HG02884 (cell line): ENCODE measurements at regions not wholly inside any gene's neighbourhood (a gene's known extent, or its start where the extent isn't known, plus 50 kb on each side); places are given as distances from the start of the nearest gene placed in this dataset.

Experiments used
- ATAC-seq: cut with Tn5 transposase; IDR thresholded peaks from one replicate; pipeline ENCODE4 v1.9.1; 2021; ENCODE audit warnings: mild to moderate bottlenecking, moderate library complexity; ENCODE audit not compliant: unreplicated experiment

DNA sequence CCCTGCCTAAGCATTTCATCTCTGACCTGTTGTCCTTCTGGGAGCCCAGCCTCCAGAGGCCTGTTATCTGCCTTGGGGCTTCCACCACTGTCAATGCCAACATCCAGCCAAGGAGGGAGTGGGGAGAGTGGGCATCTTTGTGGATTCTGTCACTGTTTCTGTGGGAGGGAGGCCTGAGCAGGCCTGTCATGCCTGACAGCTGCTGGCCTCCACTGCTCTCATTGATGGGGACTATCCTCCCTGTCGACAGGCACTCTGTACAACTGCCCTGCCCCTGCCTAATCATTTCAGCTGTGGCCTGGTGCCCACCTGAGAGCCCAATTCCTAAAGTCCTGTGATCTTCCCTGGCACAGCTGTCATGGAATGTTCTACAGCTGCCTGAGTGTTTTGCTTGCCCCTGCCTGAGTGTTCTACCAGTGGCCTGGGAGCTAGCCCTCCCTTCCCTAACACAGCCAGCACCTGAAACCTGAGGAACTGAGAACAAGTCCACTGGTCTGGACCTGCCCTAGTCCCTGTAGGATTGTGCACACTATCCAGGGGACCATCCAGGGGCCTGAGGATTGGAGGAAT, 145.3 kb downstream of the FAM83B start:
- no peak for ATAC-seq

DNA sequence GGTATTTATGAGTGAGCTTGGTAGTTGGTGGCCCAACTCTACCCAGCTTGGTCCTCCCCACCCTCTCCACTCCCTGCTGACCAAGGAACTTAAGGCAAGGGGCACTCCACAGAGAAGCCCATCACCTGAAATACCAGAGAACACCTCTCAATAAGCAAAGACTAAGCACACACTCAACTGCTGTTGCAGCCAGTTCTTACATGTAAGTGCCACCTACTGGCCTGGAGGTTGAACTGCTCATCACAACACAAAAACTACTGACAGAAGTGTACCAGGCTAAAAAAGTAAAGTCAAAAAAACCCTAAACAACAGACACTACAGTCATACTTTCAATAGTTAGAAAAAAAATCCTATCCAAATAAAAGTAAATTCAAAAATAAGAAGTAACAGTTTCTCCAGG, 146.2 kb downstream of the FAM83B start:
- ATAC-seq: peak; percentile 65

DNA sequence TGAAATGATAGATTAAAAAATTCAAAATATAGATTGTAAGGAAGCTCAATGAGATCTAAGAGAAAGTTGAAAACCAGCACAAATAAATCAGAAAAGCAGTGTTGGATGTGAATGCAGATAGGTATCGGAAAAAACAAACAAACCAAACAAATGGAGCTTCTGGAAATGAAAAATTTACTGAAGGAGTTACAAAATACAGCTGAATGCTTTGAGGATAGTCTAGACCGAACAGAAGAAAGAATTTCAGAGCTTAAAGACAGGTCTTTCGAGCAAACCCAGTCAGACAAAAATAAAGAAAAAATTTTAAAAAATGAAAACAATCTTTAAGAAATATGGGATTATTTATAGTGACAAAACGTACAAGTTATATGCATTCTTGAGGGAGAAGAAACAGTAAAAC, 146.7 kb downstream of the FAM83B start:
- ATAC-seq: no peak

DNA sequence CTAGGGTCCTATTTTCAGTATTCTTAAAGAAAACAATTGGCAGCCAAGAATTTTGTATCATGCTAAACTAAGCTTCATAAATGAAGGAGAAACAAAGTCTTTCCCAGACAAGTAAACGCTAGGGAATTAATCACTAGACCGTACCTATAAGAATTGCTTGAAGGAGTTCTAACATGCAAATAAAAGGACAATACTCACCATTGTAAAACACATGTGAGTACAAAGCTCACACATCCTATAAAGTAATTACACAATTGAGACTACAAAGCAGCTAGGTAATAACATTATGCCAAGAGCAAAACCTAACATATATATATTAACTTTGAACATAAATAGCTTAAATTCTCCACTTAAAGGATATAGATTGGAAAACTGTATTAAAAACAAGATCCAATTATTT, 147.4 kb downstream of the FAM83B start:
- ATAC-seq: no peak

DNA sequence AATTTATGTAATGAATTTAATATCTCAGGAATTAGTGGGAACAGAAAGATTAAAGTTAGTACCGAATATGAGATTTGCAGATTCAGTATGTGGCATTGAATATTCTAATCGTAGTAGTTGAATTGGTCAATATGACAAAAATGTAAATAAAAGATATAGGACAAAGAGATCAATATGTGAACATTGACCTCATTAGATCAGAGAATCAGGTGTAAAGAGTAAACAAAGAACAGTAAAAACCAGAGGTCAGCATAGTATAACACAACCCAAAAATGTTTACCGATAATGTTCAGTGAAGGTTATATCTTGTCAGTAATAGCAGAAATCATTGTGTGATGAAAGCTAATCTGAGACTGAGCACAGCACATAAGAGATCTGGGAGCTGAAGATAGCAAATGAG, 152.0 kb downstream of the FAM83B start:
- no peak for ATAC-seq

DNA sequence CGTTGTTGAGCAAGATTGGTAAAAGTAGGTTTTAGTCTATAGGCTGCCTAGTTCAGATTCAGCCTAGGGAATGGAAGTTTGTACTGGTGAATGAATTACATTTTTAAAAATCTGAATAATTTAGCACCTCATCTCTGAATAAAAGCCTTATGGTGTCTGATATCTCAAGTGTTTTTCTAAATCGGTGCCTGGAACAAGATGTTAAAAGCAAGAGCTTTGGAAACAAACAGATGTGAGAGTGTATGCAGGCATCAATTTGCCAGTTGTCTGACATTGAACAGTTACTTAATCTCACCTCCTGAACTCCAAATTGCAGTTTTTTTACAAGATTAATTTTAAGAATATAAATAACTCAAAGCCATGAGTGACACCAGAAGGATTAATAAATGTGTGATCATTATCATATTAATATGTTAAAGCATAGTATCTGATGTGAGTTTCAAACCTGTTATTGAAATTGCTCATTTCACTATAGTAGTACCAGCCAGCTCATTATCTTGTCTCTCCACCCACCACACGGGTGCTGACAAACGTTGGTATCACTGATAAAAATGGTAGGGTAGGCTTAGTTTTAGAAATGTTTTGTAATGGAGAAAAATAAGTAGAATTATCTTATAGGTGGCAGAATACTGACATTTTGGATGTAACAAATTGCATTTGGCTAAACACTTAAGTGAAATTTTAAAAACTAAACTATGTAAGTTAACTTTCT, 157.3 kb downstream of the FAM83B start:
- no peak for ATAC-seq

DNA sequence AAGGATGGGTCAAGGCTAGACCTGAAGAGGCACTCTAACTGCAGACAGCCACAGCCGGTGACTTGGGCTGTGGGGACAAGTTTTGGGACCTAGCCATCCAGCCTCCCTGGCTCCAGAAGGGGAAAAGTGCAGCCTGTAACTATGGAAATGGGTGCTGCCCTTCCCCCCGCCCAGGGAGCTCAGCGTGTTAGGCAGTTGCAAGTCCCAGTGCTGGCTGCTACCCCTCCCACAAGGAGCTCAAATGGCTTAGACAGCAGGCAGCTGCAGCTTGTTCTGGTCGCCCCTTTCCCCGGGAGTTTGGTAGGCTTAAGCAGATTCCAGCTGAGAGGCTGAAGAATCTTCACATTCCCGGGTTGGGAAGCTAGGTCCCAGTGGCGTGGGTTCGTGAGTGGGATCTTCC, 162.6 kb downstream of the FAM83B start:
- ATAC-seq: no peak

DNA sequence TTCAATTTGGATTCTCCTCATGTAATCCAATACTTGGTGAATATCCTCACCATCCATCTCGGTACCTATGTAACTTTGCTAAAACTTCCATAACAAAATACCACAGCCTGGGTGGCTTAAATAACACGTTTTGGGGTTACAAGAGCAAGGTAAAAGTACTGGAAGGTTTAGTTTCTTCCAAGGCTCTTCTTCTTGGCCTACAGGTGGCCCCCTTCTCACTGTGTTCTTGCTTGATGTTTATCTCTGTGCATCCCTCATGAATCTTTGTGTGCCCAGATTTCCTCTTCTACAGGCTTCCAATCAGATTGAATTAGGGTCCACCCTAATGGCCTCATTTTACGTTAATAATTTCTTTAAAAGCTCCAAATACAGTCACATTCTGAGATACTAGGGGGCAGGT, 163.3 kb upstream of the HCRTR2 start:
- no peak for ATAC-seq

DNA sequence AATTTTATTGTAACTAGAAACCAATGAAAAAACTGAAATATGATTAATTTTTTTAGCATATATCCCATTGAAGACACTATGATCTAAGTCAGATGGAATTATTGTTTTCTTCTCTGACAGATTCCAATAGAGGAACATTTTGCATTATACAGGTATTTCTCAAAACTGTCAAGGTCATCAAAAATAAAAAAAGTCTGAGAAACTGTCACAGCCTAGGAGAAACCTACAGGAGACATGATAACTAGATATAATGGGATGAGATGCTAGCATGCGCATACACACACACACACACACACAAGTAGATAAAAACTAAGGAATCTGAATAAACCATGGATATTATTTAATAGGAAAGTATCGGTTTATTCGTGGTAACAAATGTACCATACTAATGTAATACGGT, 161.9 kb upstream of the HCRTR2 start:
- ATAC-seq: no peak

DNA sequence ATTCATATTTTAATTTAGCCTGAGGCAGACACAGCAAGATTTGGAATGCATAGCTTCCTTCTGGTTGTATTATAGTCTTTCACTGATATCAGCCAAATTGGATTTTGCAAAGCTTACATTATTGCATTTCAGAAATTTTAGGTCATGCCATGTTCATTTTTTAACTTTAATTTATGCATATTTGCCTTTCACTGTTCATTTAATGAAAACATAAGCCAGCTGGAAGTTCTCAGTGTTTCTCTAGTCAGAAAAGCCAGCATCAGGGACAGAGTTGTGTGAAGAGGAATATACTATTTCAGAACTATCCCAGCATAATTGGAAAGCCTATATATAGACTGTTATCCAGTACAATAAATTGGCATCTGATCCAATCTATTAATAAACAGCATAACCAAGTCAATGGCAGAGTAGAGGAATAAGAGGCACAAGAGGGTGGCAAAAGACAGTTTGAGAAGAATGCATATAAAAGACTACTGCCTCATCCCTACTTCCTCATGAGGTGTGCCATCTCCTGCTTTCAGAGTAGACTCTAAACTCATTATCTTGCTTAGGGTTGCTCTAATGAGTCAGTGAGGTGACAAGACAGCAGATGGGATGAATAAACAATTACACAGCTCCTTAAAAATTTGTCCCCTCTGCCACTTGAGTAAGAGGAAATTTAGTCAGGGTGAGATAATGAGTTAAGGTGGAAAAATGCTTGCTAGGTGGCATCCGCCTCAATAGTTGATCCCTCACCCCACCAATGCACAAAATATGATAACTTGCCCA, 159.8 kb upstream of the HCRTR2 start:
- no peak for ATAC-seq

DNA sequence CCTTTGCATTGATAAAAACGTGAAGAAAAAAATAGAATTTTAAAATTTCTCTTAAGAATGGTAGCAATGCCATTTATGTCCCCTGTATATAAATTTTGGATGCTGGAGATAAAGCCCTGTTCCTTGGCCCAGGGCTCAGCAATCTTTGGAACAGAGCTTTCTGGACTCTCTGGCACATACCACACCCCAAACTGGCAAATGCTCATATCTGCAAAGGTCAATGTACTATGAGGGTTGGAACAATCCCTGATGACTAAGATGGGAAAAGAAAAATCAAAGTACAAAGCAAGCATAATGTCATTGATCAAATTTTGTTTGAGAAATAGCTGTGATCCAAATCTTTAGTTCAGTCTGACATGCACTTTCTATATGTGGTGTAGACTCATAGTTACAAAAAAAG, 158.1 kb upstream of the HCRTR2 start:
- no peak for ATAC-seq

DNA sequence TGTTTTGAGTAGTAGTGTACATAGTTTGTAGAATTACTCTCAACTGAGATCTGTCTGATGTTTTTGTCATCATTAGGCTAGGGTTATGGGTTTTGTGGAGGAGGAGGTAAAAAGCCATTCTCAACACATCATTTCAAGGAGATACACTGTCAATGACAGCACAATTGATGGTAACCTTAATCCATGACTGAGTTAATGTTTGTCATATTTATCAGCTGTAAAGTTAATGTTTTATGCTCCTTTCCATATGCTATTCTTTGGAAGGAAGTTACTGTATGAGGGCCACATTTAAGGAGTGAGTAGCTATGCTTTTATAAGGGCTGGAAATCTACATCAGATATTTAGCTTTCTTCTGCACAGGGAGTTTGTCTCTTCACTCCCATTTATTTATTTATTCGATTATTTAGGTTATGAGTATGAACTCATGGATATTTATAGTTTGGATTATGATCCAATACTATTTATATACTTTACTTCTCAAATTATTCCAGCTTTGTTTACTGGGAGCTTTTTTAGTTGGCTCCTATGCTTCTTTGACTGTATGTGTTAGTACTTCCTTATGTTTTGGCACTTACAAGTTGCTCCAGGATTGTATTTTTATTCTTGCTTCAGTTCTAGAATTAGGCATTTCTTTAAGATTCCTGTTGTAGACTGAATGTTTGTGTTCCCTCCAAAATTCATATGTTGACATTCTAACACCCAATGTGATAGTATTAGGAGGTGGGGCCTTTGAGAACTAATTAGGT, 156.6 kb upstream of the HCRTR2 start:
- no peak for ATAC-seq

DNA sequence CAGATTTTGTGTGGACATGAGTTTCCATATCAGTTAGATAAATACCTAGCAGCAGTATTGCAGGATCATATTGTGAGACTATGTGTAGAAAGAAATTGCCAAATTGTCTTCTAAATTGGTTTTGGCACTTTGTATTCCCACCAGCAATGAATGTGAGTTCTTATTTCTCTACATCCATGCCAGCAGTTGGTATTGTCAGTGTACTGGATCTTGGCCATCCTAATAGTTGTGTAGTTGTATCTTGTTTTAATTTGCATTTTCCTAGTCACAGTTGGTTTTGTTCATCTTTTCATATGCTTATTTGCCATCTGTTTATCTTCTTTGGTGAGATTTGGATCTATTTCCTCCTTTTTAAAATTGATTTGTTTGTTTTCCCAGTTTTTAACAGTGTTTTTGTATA, 154.7 kb upstream of the HCRTR2 start:
- no peak for ATAC-seq

DNA sequence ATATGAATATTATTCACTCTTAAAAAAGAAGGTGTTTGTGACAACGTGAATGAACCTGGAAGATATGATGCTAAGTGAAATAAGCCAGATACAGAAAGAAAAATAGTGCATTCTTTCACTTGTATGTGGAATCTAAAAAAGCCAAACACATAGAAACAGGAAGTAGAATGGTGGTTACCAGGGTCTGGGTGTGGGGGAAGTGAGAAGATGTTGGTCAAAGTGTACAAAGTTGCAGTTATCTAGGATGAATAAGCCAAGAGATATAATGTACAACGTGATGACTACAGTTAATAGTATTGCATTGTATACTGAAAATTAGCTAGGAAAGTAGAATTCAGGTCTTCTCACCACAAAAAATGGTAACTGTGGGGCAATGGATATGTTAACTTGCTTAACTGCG, 151.1 kb upstream of the HCRTR2 start:
- ATAC-seq: no peak

DNA sequence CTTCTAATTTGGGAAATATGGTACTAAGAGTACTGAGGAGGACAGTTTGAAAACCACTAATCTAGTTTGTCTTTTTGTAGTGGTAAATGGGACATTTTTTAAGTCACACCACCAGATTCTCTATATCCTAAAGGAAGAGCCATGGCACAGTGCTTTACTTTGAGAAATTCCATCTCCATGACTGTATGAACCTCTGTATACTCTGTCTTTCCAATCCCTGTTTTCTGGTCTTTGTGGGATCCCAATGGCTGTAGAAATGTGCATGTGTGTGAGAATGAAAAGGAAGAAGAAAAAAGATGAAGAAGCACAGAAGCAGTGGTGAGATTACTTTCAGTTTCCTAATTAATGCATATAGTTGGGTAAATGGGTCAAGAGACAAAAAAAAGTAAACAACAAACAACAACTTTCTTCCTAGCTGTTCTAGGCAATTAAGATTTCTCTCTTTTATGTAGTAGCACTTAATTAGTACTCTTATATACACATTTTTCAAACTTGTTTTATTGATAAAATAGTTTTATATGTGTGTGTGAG, 141.2 kb upstream of the HCRTR2 start:
- ATAC-seq: no peak

DNA sequence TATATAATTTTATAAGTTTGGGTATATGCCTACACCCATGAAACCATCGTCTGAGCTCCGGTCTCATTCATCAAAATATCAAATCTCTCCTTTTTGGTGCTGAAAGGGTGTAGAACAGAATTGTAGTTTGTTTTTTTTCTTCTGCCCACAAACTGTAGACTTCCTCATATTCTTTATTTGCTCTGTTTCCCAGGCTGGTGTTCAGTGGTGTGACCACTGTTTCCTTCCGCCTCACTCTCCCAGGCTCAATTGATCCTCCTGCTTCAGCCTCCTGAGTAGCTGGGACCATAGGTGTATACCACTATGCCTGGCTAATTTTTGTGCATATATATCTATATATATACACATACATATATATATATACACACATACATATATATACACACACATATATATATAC, 139.6 kb upstream of the HCRTR2 start:
- ATAC-seq: no peak

DNA sequence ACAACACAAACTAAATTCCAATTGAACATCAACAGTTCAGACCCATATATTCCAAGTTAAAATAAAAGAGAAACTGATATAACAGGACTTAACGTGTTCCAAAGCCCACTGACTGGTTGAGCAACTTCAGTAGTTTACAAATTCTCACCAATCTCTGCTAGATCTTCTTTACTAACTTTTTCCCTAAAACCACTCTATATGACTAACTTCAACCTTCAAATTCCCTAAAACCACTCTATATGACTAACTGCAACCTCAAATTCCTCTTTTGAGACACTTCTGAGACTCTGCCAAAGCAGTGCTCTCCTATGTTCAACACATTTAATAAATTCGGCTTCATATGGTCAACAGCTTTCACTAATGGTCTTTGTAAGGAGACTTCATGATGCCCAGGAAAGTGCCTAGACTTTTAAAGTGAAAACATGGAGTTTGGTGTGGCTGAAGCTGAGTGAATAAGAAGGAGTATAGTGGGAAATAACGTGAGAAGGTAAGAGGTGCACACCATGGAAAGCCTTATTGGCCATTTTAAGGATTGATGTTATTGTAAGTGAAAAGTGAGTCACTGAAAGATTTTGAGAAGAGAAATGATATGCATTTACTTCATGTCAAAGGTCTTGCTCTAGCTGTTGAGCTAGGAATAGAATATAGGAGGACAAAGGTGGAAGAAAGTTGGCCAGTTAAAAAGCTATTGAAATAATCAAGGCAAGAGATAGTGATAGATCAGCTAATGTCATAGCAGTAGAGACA, 134.0 kb upstream of the HCRTR2 start:
- ATAC-seq: no peak

DNA sequence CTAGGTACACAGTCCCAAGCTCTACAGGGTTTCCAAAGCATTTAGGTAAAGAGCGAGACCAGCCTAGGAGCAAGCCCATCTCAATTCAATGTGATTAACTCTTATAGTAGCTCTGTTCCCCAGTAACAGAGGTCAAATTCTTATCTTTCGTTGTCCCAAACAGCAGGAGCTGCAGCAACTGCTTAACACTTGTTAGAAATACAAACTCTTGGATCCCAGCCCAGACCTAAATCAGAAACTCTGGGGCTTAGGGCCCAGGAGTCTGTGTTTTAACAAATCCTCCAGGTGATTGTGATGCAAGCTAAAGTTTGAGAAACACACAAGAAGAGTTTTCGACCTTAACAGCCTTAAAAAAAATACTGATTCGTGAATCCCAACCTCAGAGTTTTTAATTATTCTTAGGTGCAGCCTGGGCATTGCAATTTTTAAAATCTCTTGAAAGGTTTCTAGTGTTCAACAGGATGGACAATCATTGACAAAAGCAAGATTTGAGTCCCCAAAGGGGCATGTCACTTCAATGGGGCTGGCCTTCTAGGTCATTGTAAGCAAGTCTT, 127.4 kb upstream of the HCRTR2 start:
- no peak for ATAC-seq

DNA sequence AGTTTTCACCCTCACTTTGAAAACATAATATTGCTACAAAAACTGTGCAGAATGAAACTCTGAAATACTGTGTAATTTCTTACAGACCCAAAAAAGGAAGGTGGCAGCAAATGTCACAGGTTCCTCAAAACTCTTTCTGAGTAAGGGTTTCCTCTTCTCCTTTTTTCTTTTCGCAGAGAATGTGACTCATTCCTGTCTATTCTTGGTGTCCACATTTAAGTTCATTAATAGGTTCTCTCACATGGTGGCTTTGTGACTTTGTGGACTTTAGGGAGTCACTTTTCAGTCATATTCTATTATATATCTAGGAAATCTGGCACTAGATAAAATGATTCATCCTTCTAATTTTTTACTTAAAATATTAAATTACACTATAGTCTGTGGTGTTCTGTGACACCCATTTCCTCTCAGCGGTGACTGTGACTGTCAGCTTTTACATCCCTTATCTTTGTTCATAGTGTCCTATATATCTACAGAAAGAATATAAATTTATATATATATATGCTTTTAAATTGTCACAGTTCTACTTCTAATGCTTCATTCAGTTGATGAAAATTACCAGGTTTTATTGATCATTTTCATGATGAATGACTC, 126.8 kb upstream of the HCRTR2 start:
- ATAC-seq: no peak

DNA sequence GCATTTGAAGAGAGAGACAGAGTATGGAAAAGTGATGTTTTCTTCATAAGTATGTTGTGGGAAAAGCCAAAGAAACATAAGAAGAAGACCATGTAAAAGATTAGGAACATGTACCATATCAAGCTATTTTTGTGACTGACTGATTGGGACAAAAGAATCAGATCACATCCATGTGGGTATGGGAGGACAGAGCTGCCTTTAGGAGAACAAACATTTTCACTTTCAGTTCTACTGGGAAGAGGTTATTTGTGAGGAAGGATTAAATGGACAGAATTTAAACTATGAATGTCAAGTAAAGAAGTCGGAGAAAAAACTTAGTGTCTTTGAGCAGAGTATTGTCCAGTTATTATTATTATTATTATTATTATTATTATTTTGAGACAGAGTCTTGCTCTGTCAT, 124.4 kb upstream of the HCRTR2 start:
- ATAC-seq: no peak
